ENCODE measurements at regions not wholly inside any gene's neighbourhood (a gene's known extent, or its start where the extent isn't known, plus 50 kb on each side); places are given as distances from the start of the nearest gene placed in this dataset.

- TF ChIP-seq NKRF (IDR thresholded peaks at IDR 0.05; ENCODE audit: borderline replicate concordance) = no peak
- TF ChIP-seq ZBTB5 (IDR thresholded peaks at IDR 0.05) = no peak
- no peak for TF ChIP-seq ZNF551 (CRISPR knock-in tag; IDR thresholded peaks at IDR 0.05)
- TF ChIP-seq KAT7 (CRISPR knock-in tag; IDR thresholded peaks at IDR 0.05; ENCODE audit: borderline replicate concordance) = no peak
- no peak for TF ChIP-seq DEAF1 (CRISPR knock-in tag; IDR thresholded peaks at IDR 0.05)
- TF ChIP-seq SAFB2 (IDR thresholded peaks at IDR 0.05; ENCODE audit: borderline replicate concordance, low read depth, low read length, severe bottlenecking) = no peak
- no peak for TF ChIP-seq PBX2 (CRISPR knock-in tag; IDR thresholded peaks at IDR 0.05; ENCODE audit: low read depth)
- TF ChIP-seq PBX2 (tag; conservative IDR thresholded peaks at IDR 0.05; ENCODE audit: low read depth) = no peak
- no peak for TF ChIP-seq PCBP2 (IDR thresholded peaks at IDR 0.05; ENCODE audit: low read depth, low read length, poor library complexity, severe bottlenecking)
- no peak for TF ChIP-seq PATZ1 (CRISPR knock-in tag; IDR thresholded peaks at IDR 0.05; ENCODE audit: borderline replicate concordance)
- no peak for TF ChIP-seq NEUROD1 (IDR thresholded peaks at IDR 0.05; ENCODE audit: borderline replicate concordance, low read depth, low read length, partially characterized antibody)
- TF ChIP-seq HDAC1 (IDR thresholded peaks at IDR 0.05) = no peak
- peak; percentile 62; the same call in 1 of the 2 replicates for TF ChIP-seq RAD51 (IDR thresholded peaks at IDR 0.05; ENCODE audit: borderline replicate concordance, low read depth)
- no peak for TF ChIP-seq ZNF696 (CRISPR knock-in tag; conservative IDR thresholded peaks at IDR 0.05)
- TF ChIP-seq ZNF76 (CRISPR knock-in tag; IDR thresholded peaks at IDR 0.05; ENCODE audit: borderline replicate concordance) = no peak
Observed at GRCh38 chr15:79172032-79172481, 81.5 kb upstream of the RASGRF1 start (continued).
